ENCODE measurements at regions not wholly inside any gene's neighbourhood (a gene's known extent, or its start where the extent isn't known, plus 50 kb on each side); places are given as distances from the start of the nearest gene placed in this dataset.

- peaks cover 0 to 3% (median 0%) of the 10 kb centered on the region in 3 donors for H3K9me3 ChIP-seq (ENCODE audit: control extremely low read depth in 1 of 3, control insufficient read depth in 2 of 3, insufficient read depth in 1 of 3, low read length in 2 of 3)
- POLR2A ChIA-PET = no interaction called here
- DNase-seq (no peak), ATAC-seq (ENCODE audit: low read depth) (no peak)
- H4K20me1 ChIP-seq (ENCODE audit: control insufficient read depth, insufficient read depth, low read length, poor library complexity, severe bottlenecking) = no peaks in the 10 kb centered on the region
- WGBS (ENCODE audit: insufficient coverage) = 44% methylated on average over 2 of the region's 2 CpGs
- no peaks in the 10 kb centered on the region for H3K4me1 ChIP-seq (ENCODE audit: control insufficient read depth in 2 of 2, insufficient read depth in 2 of 2, low read length in 2 of 2)
- H3K27me3 ChIP-seq (replicated peaks in 1 of 4; ENCODE audit: control extremely low read depth in 1 of 4, control insufficient read depth in 3 of 4, insufficient read depth in 4 of 4, low read length in 3 of 4) = no peaks in the 10 kb centered on the region
- H3K27me3 Mint-ChIP-seq = peaks cover 10% of the 10 kb centered on the region
- intact Hi-C loops (cut with micrococcal nuclease) = no loop called here
- H3K27ac ChIP-seq (ENCODE audit: low read length in 2 of 2) = no peak overlapping the region
- H2AFZ ChIP-seq (ENCODE audit: insufficient read depth, low read depth, low read length, poor library complexity, severe bottlenecking) = no peak overlapping the region
- H3K4me3 ChIP-seq (ENCODE audit: control extremely low read depth in 1 of 5, extremely low read depth in 1 of 5, insufficient read depth in 1 of 5, low read depth in 2 of 5, low read length in 4 of 5) = no peak overlapping the region
- no peak overlapping the region for H3K4me2 ChIP-seq (replicated peaks; ENCODE audit: low read depth, low read length, poor library complexity, severe bottlenecking)
- H3K9ac ChIP-seq (ENCODE audit: low read length) = no peak overlapping the region
- TF ChIP-seq, protein P1, sequence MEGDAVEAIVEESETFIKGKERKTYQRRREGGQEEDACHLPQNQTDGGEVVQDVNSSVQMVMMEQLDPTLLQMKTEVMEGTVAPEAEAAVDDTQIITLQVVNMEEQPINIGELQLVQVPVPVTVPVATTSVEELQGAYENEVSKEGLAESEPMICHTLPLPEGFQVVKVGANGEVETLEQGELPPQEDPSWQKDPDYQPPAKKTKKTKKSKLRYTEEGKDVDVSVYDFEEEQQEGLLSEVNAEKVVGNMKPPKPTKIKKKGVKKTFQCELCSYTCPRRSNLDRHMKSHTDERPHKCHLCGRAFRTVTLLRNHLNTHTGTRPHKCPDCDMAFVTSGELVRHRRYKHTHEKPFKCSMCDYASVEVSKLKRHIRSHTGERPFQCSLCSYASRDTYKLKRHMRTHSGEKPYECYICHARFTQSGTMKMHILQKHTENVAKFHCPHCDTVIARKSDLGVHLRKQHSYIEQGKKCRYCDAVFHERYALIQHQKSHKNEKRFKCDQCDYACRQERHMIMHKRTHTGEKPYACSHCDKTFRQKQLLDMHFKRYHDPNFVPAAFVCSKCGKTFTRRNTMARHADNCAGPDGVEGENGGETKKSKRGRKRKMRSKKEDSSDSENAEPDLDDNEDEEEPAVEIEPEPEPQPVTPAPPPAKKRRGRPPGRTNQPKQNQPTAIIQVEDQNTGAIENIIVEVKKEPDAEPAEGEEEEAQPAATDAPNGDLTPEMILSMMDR (IDR thresholded peaks at IDR 0.05) = no peak
- TF ChIP-seq EZH2 (IDR thresholded peaks at IDR 0.05; ENCODE audit: borderline replicate concordance, insufficient read depth, low read depth, low read length, poor library complexity, severe bottlenecking) = no peak
- no peaks in the 10 kb centered on the region for H3K79me2 ChIP-seq (ENCODE audit: control insufficient read depth, insufficient read depth, low read length)
- CTCF ChIA-PET = no interaction called here
- H3K4me1 Mint-ChIP-seq = no peaks in the 10 kb centered on the region
- peaks cover 3% of the 10 kb centered on the region for H3K9me3 Mint-ChIP-seq (ENCODE audit: insufficient read depth)
- H3K27ac Mint-ChIP-seq = no peak overlapping the region
- H3K36me3 ChIP-seq (replicated peaks in 1 of 2; ENCODE audit: control extremely low read depth in 1 of 2, control insufficient read depth in 1 of 2, extremely low read depth in 1 of 2, insufficient read depth in 2 of 2, low read length in 1 of 2) = no peaks in the 10 kb centered on the region
- H3K4me3 Mint-ChIP-seq = no peak overlapping the region
Measured at GRCh38 chr22:27199354-27199753, 542.0 kb downstream of the MIAT start.

GRCh38 chr22:27201276-27201675 is 543.9 kb downstream of the MIAT start:
- Histone ChIP-seq H3K79me2 (ENCODE audit: control insufficient read depth, insufficient read depth, low read length) (no peaks in the 10 kb centered on the region), H2AFZ (ENCODE audit: insufficient read depth, low read depth, low read length, poor library complexity, severe bottlenecking) (no peak overlapping the region), H3K4me3 (ENCODE audit: control extremely low read depth in 1 of 5, extremely low read depth in 1 of 5, insufficient read depth in 1 of 5, low read depth in 2 of 5, low read length in 4 of 5) (no peak overlapping the region), H3K4me1 (ENCODE audit: control insufficient read depth in 2 of 2, insufficient read depth in 2 of 2, low read length in 2 of 2) (no peaks in the 10 kb centered on the region), H3K36me3 (replicated peaks in 1 of 2; ENCODE audit: control extremely low read depth in 1 of 2, control insufficient read depth in 1 of 2, extremely low read depth in 1 of 2, insufficient read depth in 2 of 2, low read length in 1 of 2) (no peaks in the 10 kb centered on the region), H3K9me3 (ENCODE audit: control extremely low read depth in 1 of 3, control insufficient read depth in 2 of 3, insufficient read depth in 1 of 3, low read length in 2 of 3) (peaks cover 0 to 3% (median 0%) of the 10 kb centered on the region in 3 donors), H4K20me1 (ENCODE audit: control insufficient read depth, insufficient read depth, low read length, poor library complexity, severe bottlenecking) (no peaks in the 10 kb centered on the region), H3K9ac (ENCODE audit: low read length) (no peak overlapping the region), H3K27me3 (replicated peaks in 1 of 4; ENCODE audit: control extremely low read depth in 1 of 4, control insufficient read depth in 3 of 4, insufficient read depth in 4 of 4, low read length in 3 of 4) (no peaks in the 10 kb centered on the region), H3K27ac (ENCODE audit: low read length in 2 of 2) (no peak overlapping the region), H3K4me2 (replicated peaks; ENCODE audit: low read depth, low read length, poor library complexity, severe bottlenecking) (no peak overlapping the region)
- TF ChIP-seq, protein P1 (IDR thresholded peaks at IDR 0.05) = no peak
- WGBS (ENCODE audit: insufficient coverage) = no CpG with 5 or more reads among the region's 10 CpGs
- Mint-ChIP-seq H3K4me3 (no peak overlapping the region), H3K4me1 (no peaks in the 10 kb centered on the region), H3K27ac (no peak overlapping the region), H3K9me3 (ENCODE audit: insufficient read depth) (peaks cover 3% of the 10 kb centered on the region), H3K27me3 (peaks cover 10% of the 10 kb centered on the region)
- POLR2A ChIA-PET = no interaction called here
- no peak for DNase-seq
- CTCF ChIA-PET = no interaction called here
- intact Hi-C loops (cut with micrococcal nuclease) = no loop called here
- no peak for ATAC-seq (ENCODE audit: low read depth)
